ENCODE measurements at regions not wholly inside any gene's neighbourhood (a gene's known extent, or its start where the extent isn't known, plus 50 kb on each side); places are given as distances from the start of the nearest gene placed in this dataset.
"Not testable (repeated sequence)": the region's sequence is repeated elsewhere in the genome, so short reads cannot be mapped to it uniquely, and the experiment has no call there.

DNA sequence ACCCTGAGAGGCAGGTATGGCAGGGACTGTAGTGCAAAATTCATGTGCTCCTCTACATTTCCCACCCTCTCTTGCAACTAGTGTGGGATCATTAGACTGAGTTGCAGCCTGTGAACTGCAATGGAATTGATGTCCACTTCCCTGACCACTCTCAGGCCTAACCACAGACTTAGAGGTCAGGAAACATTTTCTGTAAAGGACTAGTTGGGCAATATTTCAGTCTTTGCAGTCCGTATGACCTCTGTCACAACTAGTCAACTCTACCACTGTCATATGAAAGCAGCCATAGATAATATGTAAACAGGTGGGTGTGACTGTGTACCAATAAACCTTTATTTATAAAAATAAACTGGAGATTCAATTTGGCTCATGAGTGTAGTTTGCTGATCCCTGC is 134.4 kb upstream of the TOP1 start:
- TF ChIP-seq, protein P1, sequence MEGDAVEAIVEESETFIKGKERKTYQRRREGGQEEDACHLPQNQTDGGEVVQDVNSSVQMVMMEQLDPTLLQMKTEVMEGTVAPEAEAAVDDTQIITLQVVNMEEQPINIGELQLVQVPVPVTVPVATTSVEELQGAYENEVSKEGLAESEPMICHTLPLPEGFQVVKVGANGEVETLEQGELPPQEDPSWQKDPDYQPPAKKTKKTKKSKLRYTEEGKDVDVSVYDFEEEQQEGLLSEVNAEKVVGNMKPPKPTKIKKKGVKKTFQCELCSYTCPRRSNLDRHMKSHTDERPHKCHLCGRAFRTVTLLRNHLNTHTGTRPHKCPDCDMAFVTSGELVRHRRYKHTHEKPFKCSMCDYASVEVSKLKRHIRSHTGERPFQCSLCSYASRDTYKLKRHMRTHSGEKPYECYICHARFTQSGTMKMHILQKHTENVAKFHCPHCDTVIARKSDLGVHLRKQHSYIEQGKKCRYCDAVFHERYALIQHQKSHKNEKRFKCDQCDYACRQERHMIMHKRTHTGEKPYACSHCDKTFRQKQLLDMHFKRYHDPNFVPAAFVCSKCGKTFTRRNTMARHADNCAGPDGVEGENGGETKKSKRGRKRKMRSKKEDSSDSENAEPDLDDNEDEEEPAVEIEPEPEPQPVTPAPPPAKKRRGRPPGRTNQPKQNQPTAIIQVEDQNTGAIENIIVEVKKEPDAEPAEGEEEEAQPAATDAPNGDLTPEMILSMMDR (conservative IDR thresholded peaks at IDR 0.05; ENCODE audit: low read depth, low read length) = no peak
- H3K4me3 ChIP-seq (ENCODE audit: low read length) = no peak overlapping the region
- no peak for DNase-seq (ENCODE audit: low read depth)

DNA sequence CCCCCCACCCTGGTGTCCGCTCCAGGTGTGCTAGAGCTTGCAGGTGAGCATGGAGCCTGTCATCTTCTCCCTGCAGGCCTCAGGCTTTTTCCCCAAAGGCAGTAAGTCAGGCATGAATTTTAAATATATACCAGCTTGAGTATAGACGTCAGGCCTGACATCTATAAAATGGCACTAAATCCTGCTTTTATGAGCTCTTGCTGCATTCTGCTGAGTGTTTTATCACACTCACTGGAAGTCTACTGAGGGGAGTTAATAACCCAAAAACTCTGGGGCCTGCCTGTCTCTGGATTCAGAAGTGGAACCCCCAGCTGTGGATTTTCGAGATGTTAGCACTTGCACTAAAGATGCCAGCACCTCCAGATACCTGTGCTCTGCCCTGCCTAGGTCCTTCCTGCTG is 133.4 kb upstream of the TOP1 start:
- DNase-seq (ENCODE audit: low read depth) = no peak
- TF ChIP-seq, protein P1 (conservative IDR thresholded peaks at IDR 0.05; ENCODE audit: low read depth, low read length) = no peak
- H3K4me3 ChIP-seq (ENCODE audit: low read length) = no peak overlapping the region

DNA sequence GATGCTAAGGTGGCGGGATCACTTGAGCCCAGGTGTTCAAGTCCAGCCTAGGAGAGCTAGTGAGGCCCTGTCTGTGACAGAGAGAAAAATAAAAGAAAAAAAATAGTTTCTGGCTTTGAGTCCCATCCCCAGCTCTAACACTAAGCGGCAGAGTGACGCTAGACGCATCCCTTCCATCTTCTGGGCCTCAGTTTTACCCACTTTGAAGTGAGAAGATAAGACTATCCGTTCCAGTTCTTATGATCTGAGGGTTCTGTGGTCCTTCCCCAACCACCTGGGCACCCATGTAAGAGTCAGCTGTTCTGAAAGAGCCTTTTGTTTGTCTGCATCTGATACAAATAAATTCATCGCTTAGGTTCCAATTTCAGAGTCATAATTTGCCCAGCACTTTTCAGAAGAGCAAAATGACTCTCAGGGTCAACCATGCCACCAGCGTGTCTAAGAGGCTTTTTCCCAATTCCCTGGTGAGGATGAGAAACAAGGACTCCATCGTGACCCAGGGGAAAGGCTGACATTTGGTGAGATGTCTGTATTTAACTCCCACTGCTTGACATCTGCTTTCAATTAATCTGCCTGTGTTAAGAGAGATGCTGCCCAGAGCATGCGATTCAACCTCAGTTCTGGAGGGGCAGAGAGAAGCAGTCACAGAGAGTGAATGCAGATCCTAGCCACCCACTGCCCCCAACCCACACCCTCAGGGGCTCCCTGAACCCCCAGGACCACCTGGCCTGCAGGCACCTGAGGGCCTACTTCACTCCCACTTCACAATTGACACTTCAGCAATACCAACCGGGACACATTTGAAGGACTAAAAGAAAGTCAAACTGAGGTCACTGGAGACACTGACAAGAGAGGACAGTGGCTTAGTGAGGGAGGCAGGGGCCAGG is 131.6 kb upstream of the TOP1 start:
- TF ChIP-seq, protein P1 (conservative IDR thresholded peaks at IDR 0.05; ENCODE audit: low read depth, low read length) = no peak
- no peak overlapping the region for H3K4me3 ChIP-seq (ENCODE audit: low read length)
- no peak for DNase-seq (ENCODE audit: low read depth)

DNA sequence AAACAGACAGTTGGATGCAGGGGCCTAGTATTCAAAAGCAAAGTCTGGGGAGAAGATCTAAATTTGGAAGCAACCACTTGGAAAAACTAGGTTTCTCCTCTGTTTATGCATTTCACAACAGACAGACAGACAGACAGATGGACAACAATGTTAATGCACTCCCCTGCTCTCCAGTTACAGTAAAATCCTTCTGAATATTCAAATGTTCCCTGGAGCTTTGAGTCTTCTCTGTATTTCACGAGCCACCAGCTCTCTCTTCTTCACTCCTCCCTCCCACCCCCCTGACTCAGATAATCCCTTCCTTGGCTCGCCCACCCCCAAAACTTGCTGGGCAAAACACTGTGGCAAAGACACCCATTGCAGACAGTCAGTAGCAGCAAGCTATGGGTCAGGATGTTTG is 129.3 kb upstream of the TOP1 start:
- TF ChIP-seq, protein P1 (conservative IDR thresholded peaks at IDR 0.05; ENCODE audit: low read depth, low read length) = no peak
- no peak overlapping the region for H3K4me3 ChIP-seq (ENCODE audit: low read length)
- no peak for DNase-seq (ENCODE audit: low read depth)

DNA sequence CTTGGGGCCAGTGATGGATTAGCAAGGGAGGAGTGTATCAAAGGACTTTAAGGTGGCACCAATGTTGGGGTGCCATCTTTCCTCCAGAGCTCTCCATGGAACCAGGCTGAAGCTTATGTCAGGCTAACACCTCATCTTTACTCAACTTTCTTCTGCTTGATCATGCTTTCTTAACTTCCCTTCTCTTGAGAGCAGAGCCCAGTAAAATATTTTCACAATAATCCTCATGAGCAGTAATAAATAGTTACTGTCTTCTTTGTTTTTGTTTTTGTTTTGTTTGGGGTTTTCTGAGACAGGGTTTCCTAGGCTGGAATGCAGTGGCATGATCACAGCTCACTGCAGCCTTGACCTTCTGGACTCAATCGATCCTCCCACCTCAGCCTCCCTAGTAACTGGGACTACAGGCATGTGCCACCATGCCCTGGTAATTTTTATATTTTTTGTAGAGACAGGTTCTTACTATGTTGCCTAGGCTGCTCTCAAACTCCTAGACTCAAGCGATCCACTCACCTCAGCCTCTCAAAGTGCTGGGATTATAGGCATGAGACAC is 127.9 kb upstream of the TOP1 start:
- TF ChIP-seq, protein P1 (conservative IDR thresholded peaks at IDR 0.05; ENCODE audit: low read depth, low read length) = no peak
- no peak for DNase-seq (ENCODE audit: low read depth)
- no peak overlapping the region for H3K4me3 ChIP-seq (ENCODE audit: low read length)

DNA sequence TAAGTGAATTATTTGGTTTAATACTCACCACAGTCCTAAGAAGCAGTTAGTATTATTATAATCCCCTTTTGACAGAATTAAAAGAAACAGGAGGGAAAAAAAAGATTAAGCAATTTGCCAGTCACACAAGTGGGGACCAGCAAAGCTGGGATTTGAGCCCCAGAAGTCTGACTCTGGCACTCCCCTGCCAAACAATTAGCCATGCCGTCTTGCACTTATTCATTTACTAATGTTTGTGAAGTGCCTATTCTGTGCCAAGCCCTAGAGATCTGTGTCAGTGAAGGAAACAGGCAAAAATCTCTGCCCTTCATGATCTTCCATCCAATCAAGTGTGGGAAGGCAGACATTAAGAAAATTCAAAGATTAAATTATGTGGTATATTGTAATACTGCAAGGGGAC is 126.0 kb upstream of the TOP1 start:
- no peak for DNase-seq (ENCODE audit: low read depth)
- H3K4me3 ChIP-seq (ENCODE audit: low read length) = no peak overlapping the region
- TF ChIP-seq, protein P1 (conservative IDR thresholded peaks at IDR 0.05; ENCODE audit: low read depth, low read length) = no peak

DNA sequence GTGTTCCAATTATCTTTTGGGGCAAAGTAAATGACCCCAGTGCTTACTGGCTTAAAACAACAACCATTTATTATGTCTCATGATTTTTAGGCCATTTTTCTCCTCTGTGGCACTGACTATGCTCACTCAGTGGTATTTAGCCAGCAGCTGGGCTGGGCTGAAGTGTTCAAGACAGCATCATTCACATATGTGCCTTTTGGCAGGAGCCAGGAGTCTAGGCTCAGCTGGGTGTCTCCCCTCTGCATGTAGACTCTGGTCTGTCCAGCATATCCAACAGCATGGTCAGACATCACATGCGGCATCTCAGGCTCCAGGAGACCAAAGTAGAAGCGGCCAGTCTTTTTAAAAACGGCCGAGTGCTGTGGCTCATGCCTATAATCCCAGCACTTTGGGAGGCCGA is 120.3 kb upstream of the TOP1 start:
- no peak overlapping the region for H3K4me3 ChIP-seq (ENCODE audit: low read length)
- no peak for DNase-seq (ENCODE audit: low read depth)
- TF ChIP-seq, protein P1 (conservative IDR thresholded peaks at IDR 0.05; ENCODE audit: low read depth, low read length) = no peak

DNA sequence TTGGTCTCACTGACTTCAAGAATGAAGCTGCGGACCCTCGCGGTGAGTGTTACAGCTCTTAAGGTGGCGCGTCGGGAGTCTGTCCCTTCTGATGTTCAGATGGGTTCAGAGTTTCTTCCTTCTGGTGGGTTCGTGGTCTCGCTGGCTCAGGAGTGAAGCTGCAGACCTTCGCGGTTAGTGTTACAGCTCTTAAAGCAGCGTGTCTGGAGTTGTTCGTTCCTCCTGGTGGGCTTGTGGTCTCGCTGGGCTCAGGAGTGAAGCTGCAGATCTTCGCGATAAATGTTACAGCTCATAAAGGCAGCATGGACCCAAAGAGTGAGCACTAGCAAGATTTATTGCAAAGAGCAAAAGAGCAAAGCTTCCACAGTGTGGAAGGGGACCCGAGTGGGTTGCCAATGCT is 119.1 kb upstream of the TOP1 start:
- DNase-seq (ENCODE audit: low read depth) = not testable (repeated sequence)

DNA sequence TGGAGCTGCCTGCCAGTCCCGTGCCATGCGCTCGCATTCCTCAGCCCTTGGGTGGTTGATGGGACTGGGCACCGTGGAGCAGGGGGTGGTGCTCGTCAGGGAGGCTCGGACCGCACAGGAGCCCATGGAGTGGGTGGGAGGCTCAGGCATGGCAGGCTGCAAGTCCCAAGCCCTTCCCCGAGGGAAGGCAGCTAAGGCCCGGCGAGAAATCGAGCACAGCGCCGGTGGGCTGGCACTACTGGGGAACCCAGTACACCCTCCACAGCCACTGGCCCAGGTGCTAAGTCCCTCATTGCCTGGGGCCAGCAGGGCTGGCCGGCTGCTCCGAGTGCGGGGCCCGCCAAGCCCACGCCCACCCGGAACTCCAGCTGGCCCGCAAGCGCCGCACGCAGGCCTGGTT is 118.2 kb upstream of the TOP1 start:
- DNase-seq (ENCODE audit: low read depth); H3K4me3 ChIP-seq (ENCODE audit: low read length): not testable (repeated sequence)

More for the DNA sequence above, 119.1 kb upstream of the TOP1 start:
- H3K4me3 ChIP-seq (ENCODE audit: low read length) = not testable (repeated sequence)

DNA sequence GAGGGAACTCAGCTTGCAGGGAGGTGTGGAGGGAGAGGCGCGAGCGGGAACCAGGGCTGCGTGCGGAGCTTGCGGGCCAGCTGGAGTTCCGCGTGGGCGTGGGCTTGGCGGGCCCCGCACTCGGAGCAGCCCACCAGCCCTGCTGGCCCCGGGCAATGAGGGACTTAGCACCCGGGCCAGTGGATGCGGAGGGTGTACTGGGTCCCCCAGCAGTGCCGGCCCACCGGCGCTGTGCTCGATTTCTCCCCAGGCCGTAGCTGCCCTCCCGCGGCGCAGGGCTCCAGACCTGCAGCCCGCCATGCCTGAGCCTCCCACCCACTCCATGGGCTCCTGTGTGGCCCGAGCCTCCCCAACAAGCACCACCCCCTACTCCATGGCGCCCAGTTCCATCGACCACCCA is 117.5 kb upstream of the TOP1 start:
- not testable (repeated sequence) for H3K4me3 ChIP-seq (ENCODE audit: low read length); DNase-seq (ENCODE audit: low read depth)
